Right lobe of liver (tissue), 6 donors: ENCODE measurements at regions not wholly inside any gene's neighbourhood (a gene's known extent, or its start where the extent isn't known, plus 50 kb on each side); places are given as distances from the start of the nearest gene placed in this dataset.

Experiments
- ATAC-seq, 4 donors: fragments of 200-7000 bp; cut with Tn5 transposase; one replicate each; pipeline ENCODE4 v1.9.1; 2020; ENCODE audit warnings: mild to moderate bottlenecking in 4 of 4, moderate library complexity in 4 of 4
- DNase-seq, 3 donors: peaks; one replicate each; pipeline ENCODE4 v3.0.0-alpha.2; 2020
- H3K27ac ChIP-seq, 3 donors: fragments of 200-600 bp; one replicate each; pipeline ENCODE4 v1.8.0; 2022
- H3K27me3 ChIP-seq, 2 donors: fragments of 200-600 bp; one replicate each; pipeline ENCODE4 v1.8.0; 2022
- H3K36me3 ChIP-seq, 4 donors: fragments of 200-600 bp; sonication (generic) in 1 of 4; one replicate each; pipeline versions ENCODE4 v1.5.1 to v1.8.0; 2017 to 2022; ENCODE audit warnings: control low read depth in 1 of 4
- H3K4me1 ChIP-seq, 4 donors: fragments of 200-600 bp; sonication (generic) in 1 of 4; one replicate each; pipeline versions ENCODE4 v1.5.1 to v1.8.0; 2017 to 2022; ENCODE audit warnings: control low read depth in 1 of 4
- H3K4me3 ChIP-seq, 3 donors: fragments of 200-600 bp; one replicate each; pipeline ENCODE4 v1.8.0; 2022
- H3K9me3 ChIP-seq, 4 donors: fragments of 200-600 bp; sonication (generic) in 1 of 4; one replicate each; pipeline versions ENCODE4 v1.5.1 to v1.8.0; 2017 to 2022; ENCODE audit warnings: control low read depth in 1 of 4
- POLR2A ChIP-seq: fragments of 450-650 bp; IDR thresholded peaks from one replicate; pipeline ENCODE4 v1.6.1; 2017; ENCODE audit warnings: antibody characterized with exemption, mild to moderate bottlenecking
- WGBS: methylation state at CpG from one replicate; pipeline ENCODE4 v1.1.6; 2018; ENCODE audit warnings: low coverage, low lambda C conversion rate; ENCODE audit not compliant: insufficient coverage; ENCODE audit errors: missing lambda C conversion rate; 5-methylcytosine and 5-hydroxymethylcytosine counted together
- intact Hi-C, 2 donors: fragments of 100-400 bp; cut with DNase I; formaldehyde crosslinking; loops; one replicate each; pipeline versions ENCODE4 v1.11.2 to v1.14.1; 2022
- TF ChIP-seq, protein P1 (sequence below), 4 donors: fragments of 200-600 bp in 3 of 4; fragments of 450-650 bp in 1 of 4; IDR thresholded peaks; one replicate each; pipeline versions ENCODE4 v1.5.1 to v1.8.0; 2016 to 2022; ENCODE audit warnings: antibody characterized with exemption in 4 of 4, mild to moderate bottlenecking in 2 of 4
- donor health status: DM: no; HTN: yes; CAD: no.
- donor health status: DM: no; HTN: no; CAD: no.
- donor health status: DM: no; HTN: no; CAD: no.
- donor health status: DM: no; HTN: yes; CAD: no.
- donor health status: DM: no; HTN: yes; CAD: no.

DNA sequence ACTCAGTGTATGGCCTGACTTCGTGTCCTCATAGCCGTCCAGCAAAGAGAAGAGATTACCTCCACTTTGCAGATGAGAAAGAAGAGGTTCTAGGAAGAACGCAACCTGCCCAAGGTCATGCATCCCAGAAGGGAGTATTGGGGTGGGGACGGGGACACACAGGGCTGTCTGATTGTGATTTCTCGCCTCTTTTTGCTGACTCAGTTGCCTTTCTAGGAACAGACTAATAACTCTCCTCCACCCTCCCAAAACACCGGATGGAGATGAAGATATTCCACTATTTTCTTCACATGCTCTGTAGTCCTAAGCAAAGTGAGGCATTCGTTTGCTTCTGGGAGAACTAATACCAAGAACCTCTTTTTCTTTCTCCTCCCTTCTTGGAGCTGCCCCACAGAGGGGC, 529.3 kb downstream of the MIAT start:
- H3K4me1 ChIP-seq = no peaks in the 10 kb centered on the region
- no peak overlapping the region for H3K27ac ChIP-seq
- TF ChIP-seq POLR2A = no peak
- TF ChIP-seq, protein P1, sequence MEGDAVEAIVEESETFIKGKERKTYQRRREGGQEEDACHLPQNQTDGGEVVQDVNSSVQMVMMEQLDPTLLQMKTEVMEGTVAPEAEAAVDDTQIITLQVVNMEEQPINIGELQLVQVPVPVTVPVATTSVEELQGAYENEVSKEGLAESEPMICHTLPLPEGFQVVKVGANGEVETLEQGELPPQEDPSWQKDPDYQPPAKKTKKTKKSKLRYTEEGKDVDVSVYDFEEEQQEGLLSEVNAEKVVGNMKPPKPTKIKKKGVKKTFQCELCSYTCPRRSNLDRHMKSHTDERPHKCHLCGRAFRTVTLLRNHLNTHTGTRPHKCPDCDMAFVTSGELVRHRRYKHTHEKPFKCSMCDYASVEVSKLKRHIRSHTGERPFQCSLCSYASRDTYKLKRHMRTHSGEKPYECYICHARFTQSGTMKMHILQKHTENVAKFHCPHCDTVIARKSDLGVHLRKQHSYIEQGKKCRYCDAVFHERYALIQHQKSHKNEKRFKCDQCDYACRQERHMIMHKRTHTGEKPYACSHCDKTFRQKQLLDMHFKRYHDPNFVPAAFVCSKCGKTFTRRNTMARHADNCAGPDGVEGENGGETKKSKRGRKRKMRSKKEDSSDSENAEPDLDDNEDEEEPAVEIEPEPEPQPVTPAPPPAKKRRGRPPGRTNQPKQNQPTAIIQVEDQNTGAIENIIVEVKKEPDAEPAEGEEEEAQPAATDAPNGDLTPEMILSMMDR (IDR thresholded peaks at IDR 0.05) = no peak
- peaks cover 0 to 7% (median 0%) of the 10 kb centered on the region in 4 donors for H3K9me3 ChIP-seq
- H3K4me3 ChIP-seq = no peak overlapping the region
- H3K36me3 ChIP-seq = no peaks in the 10 kb centered on the region
- 59% methylated on average over 7 of the region's 7 CpGs for whole genome bisulfite sequencing
- no peaks in the 10 kb centered on the region for H3K27me3 ChIP-seq
- ATAC-seq (no peak), DNase-seq (no peak)
- intact Hi-C loops = no loop called here

DNA sequence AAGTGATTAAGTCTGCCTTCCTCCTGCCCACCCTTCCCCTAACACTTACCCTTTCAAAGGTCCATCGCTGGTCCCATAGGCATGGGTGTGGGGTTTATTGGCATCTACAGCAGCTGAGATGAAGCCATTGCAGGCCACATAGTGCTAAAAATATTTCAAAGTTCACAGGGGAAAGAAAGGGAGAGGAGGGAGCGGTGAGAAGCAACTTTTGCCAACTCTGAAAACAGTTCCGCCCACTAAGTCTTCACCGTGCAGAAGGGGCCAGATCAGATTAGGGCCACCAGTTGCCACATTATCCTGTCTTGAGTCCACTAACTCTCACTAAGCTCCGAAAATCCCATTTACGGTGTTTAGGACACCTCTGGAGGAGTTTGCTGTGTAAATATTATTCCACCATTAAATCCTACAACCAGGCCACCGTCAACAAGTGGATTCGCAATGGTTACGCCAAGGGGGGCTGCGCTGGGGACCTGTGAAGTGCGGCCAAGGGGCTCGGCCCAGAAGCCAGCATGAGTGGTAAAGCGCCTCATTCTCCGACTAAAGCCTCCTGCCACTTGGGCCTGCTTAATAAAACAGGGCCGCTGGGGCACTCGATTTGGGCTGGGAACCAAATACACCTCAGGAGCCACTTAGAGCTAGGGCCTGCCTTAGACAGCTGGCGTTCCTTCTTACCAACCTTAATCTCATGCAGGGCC, 534.9 kb downstream of the MIAT start:
- DNase-seq (no peak), ATAC-seq (no peak)
- Histone ChIP-seq H3K4me3 (no peak overlapping the region), H3K4me1 (no peaks in the 10 kb centered on the region), H3K36me3 (no peaks in the 10 kb centered on the region), H3K9me3 (peaks cover 0 to 7% (median 0%) of the 10 kb centered on the region in 4 donors), H3K27ac (no peak overlapping the region), H3K27me3 (no peaks in the 10 kb centered on the region)
- TF ChIP-seq, protein P1 (IDR thresholded peaks at IDR 0.05) = no peak
- TF ChIP-seq POLR2A = no peak
- 69% methylated on average over 11 of the region's 17 CpGs for WGBS
- intact Hi-C loops = no loop called here

DNA sequence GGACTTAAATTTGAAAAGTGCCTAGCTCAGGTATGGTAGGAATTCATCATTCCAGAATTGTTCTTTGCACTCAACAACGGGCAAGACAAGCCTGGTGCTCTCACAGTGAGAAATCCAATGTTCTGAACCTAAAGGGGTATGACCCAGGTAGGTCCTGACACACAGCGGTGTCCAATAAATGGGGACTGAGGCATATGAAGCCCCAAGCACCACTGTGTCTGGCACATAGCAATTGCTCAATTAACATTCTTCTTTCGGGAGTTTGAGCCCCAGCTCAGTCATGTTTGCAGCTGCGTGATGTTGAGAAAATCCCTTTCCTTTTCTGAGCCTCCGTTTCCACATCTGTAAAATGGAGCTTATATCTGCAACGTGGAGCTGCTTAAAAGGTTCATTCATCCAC, 535.8 kb downstream of the MIAT start:
- 74% methylated on average over 4 of the region's 6 CpGs for WGBS
- no peak for DNase-seq

DNA sequence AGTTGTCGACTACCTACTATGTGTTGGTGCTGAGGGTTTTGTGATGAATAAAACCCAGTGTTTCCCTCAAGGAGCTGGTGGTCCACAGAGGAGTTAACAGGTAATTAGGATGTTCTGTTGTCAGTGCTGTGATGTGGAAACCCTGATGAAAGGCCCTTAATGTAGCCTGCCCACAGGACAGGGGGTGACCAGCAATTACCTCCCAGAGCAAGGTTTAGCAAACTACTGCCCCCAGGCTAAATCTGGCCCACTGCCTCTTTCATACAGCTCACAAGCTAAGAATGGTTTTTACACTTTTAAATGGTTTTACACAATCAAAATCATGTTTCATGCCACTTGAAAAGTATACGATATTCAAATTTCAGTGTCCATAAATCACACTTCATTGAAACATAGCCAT, 536.2 kb downstream of the MIAT start:
- Histone ChIP-seq H3K36me3 (no peaks in the 10 kb centered on the region), H3K4me1 (no peaks in the 10 kb centered on the region), H3K9me3 (peaks cover 0 to 7% (median 0%) of the 10 kb centered on the region in 4 donors), H3K4me3 (no peak overlapping the region), H3K27ac (no peak overlapping the region), H3K27me3 (no peaks in the 10 kb centered on the region)
- intact Hi-C loops = no loop called here
- WGBS = 52% methylated on average over 2 of the region's 2 CpGs
- ATAC-seq (no peak), DNase-seq (no peak)
- TF ChIP-seq POLR2A = no peak
- TF ChIP-seq, protein P1 (IDR thresholded peaks at IDR 0.05) = no peak

More for the DNA sequence above, 535.8 kb downstream of the MIAT start:
- H3K4me3 ChIP-seq = no peak overlapping the region
- H3K27me3 ChIP-seq = no peaks in the 10 kb centered on the region
- H3K9me3 ChIP-seq = peaks cover 0 to 7% (median 0%) of the 10 kb centered on the region in 4 donors
- H3K27ac ChIP-seq = no peak overlapping the region
- no peaks in the 10 kb centered on the region for H3K4me1 ChIP-seq
- ATAC-seq = no peak
- intact Hi-C loops = no loop called here
- TF ChIP-seq, protein P1 (IDR thresholded peaks at IDR 0.05) = no peak
- TF ChIP-seq POLR2A = no peak
- no peaks in the 10 kb centered on the region for H3K36me3 ChIP-seq
